NCI-H345 (cell line): ENCODE measurements at regions not wholly inside any gene's neighbourhood (a gene's known extent, or its start where the extent isn't known, plus 50 kb on each side); places are given as distances from the start of the nearest gene placed in this dataset.

Experiments used
- DNase-seq: peaks from one replicate; lab custom pipeline; 2025; lab: John Stamatoyannopoulos, UW

DNA sequence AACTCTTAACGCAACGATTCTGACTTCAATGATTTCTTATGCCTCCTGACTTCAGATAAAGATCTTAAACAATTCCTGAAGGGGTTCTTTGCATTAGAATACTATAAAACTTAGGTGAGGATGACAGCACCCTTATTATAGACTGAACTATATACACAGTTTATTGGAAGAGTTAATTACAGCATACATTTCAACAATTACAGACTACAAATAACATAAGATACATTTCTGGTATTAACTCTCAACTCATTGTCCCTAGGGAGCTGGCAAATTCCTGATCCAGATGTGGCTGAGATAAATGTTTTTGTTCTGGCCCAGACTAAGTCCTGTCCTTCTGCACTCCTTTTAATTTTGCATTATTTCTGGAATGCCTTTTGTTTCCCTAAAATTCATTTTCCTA is 155.5 kb upstream of the TMC3 start:
- DNase-seq = no peak

DNA sequence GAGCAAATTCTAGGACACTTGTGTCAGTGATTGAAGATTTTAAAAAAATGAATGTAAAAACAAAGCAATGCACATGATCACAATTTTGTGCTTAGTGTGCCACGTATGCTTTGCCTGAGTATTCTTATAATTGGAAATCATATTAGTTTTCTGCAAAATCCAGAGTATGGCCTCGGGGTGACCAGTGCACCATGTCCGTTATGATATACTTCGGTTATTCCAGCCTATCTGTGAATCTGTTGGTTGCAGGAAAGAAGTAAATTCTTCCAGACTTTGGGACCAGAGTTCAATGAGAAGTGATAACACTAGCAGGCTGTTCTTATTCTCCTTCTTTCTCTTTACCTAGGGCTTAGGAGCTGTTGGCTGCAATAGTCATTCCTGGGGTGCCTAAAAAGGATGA is 152.0 kb upstream of the TMC3 start:
- no peak for DNase-seq

DNA sequence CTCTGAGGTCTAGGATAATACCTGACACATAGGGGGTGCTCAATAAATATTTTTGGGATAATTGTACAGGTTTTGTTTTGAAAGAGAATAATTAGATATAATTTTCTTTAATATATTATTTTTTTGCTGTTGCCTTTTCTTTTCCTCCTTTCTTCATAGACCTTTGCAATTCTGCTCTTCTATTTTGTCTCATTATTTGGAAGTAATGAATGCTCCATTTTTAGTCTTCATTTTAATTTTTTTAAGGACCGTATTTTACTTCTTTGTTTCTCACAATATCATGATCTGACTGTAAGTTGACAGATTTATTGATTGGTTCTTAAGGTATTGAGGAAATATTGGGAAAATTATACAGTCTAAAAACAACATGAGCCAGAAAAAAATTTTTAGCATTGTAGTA is 150.5 kb upstream of the TMC3 start:
- DNase-seq = no peak

DNA sequence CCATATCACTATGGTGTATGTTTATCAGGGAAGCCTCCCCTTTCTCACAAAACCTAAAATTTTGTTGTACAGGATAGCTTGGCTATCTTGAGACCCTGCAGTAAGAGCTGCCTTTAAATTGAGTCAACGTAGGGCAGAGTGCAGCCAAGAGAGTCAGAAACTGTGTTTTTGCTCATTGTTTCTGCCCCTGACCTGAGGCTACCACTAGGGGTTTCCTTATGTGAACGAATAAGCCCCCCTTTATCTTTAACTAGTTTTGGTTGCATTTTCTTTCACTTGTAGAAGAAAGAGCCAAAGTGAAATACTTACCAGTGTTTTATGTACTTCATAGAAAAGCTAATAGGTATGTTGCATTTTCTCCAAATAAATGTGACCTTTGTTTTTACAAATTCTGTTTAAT is 149.9 kb upstream of the TMC3 start:
- no peak for DNase-seq

DNA sequence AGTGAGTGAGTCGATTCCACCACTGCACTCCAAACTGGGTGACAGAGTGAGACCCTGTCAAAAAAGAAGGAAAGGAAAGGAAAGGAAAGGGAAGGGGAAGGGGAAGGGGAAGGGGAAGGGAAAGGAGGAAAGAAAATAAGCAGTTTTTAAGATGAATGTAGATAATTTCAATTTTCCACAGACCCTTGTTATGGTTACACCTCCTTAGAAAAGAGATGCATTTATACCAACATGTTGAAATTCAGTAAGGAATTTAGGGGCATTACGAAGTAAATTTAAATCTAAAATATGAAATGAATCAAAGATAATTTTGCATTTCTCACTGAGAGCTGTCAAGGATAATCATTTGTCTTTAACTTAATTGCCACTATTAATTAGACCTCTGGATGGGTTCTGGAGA is 146.5 kb upstream of the TMC3 start:
- DNase-seq = no peak

DNA sequence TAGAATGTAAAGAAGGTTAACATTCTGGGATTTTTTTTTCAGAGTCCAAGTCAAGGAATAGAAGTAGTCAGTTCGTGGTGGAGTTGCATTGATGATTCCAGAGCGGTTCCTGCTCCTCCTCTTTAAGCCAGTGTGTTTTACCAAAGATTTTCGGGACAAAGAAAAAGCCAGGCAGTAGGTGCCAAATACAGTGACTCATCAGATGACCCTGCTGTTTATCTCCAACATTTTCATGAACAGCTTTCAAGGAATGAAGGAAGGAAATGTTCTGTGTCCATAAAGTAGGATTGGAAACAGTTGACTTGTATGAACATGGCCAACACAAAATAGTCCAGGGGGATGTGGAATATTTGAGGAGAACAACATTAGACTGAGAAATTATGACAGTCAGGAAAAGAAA is 142.4 kb upstream of the TMC3 start:
- no peak for DNase-seq

DNA sequence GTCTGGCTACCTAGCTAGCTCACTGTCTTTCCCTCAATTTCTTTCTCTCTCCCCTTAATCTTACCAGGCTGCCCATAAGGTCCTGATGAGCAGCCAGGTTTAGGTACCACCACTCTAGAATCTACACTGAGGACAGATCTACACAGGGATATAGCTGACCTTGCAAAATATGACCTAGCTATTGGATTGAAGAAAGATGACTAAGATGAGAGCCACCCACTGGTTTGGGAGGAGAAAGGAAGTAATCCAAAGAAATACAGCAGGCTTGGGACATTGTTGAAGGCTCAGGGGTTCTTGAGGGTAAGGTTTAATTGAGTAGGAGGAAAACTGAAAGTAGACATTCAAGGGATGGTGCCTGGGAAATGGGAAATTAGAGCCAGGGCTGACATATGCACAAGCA is 142.0 kb upstream of the TMC3 start:
- DNase-seq = no peak

DNA sequence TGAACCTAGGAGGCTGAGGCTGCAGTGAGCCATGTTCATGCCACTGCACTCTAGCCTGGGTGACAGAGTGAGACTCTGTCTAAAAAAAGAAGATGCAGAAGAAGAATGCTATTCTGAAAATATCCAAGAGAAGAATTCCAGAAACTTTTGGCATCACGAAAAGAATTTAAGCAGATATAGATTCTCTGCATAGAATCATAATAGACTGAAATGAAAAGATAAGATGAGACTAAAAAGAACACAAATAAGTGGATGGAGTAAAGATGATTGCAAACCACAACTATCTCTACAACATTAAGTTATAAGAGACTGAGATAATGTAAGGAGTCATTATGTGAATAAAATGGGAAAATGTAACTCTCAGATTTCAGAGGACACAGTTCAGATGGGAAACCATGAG is 140.7 kb upstream of the TMC3 start:
- DNase-seq = no peak

DNA sequence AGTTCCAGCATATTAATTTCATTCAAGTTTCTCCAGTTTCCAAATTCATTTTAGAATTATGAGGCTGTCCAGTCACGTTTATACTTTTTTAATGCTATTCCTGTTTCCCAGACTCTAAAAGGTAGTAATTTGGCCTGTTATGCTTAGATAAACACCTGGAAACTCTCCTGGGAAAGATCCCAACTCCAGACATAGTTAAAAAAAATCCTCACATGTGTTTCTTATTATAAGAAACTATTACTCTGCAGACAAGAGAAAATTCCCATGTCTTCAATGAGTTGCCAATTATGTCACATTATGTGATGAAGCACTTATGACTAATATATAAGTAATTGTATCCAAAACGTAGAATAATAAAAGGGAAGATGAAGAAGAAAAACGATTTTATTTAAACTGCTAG is 137.1 kb upstream of the TMC3 start:
- DNase-seq = no peak

DNA sequence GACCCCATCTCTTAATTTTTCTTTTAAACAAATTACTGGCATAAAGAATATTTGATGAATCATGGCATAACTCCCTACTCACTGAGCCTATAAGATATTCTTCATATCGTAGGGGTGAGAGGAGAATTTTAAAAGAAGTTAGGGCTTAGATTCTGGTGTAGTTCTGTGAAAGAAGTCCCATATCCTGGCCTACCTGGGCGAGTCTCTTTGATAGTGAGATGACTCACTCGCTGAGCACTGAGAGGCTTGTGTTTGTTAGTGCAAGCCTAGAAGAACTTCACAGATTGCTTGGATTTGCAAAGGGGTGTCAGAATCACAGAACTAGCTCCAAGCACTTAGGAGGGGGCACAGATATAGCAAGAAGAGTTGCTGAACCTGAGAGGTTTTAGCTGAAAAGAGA is 133.8 kb upstream of the TMC3 start:
- no peak for DNase-seq

DNA sequence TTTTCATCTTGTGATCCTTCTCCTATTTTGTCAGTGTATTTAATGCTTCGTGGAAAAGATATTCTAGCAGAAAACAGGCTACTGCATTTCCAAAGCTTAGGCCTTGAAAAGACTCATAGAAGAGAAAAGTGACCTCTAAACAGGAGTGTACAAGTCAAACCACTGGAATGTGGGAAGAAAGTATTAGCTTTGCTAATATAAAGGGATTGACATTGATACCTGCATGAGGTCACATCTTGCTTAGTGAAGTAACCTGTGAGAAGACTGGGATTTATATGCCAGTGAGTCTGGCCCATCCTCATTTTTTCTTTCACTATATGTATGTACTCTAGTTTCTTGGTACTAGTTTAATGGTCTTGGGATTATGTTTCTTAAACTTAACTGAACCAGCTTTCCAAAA is 132.9 kb upstream of the TMC3 start:
- no peak for DNase-seq

DNA sequence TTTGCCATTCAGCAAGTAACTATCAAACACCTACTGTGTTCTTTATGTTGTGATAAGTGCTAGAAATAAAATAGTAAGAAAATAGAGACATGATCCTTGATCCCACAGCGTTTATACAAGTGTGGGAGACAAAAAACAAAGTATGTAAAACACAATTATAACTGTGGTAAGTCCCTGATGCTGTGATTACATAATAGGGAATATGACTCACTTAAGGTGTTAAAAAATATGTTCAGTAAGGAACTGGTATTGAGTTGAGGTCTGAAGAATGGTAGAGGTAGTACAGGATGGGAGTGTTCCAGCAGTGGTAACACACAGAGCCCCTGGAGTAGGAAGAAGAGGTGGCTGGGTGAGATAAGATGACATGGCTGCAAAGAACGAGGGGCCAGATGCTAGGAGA is 132.1 kb upstream of the TMC3 start:
- no peak for DNase-seq

DNA sequence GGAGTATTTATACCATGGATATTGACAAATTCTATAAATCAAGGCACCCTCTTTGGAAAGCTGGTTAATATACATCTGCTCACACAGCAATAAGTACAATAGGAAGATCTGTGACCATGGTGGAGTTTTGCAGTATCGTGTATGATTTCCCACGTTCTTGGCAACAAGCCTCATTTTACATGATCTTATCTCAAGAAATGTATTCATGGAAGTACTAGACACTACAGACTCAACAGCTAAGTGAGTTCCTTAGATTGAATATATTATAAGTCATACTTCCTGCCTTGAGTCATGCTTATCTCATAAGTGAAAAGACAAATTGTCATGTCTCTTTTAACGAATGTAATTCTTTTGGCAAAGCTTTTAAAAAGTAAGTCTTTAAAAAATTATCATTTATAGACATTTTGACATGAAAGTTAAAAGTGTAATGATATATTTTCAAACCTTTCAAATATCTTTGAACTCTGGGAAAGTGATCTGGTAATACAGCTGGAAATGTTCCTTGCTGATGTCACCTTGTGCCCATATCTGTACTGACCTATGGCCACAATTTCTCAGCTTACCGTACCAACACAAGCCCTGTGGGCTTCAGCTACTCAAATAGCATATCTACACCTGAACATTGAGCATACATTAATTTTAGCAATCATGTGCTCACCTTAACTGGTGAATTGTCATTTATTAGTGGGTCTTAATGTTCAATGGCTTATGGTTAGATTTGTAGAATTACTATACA is 130.3 kb upstream of the TMC3 start:
- DNase-seq = no peak

DNA sequence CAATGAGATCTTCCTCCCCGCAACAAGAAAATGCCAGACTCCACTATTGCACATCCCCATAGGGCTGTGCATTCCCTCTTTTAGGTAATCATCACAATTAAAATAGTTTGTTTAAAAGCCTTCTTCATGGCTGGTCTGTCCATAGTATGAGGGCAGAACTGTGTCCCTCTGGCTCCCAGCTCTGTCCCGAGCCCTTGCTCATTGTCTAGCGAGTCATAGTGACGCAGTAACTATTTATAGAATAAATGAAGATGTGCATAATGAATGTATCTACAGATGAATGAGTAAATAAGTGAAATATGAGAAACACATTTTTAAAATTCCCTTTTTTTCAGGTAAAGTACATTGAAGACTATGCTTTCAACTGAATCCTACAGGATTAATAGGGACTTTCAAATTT is 128.4 kb upstream of the TMC3 start:
- DNase-seq = no peak

DNA sequence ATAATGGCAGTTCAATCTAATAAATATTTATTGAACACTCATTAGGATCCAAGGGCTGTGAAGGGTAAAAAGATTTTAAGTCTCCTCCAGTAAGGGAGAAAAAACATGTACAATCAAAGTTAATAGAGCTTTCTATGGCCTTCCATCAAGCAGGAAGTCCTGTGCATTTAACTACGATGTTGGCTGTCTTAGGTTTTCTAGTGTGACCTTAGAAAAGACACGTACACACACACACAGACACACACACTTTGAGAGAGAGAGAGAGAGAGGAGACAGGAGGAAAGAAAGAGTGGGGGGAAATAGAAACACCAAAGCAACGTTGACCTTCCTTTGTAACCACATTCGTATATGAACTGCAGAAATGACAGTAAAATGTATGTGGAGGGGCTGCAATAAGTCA is 126.1 kb upstream of the TMC3 start:
- DNase-seq = no peak

DNA sequence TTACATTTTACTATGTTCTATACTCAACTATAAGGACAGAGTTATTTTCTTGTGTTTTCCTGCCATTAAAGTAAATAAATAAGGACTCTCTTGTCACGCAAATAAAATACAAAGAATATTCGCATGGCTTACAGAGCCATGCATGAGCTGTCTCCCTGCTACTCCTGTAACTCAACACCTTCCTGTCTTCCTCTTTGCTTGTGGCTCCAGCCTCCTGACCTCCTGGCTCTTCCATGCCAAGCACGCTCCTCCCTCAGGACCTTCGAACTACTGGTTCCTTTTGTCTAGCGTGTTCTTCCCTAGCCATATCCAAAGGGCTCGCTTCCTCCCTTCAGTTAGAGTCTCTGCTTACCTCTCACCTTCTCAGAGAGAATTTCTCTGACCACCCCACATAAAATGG is 124.3 kb upstream of the TMC3 start:
- DNase-seq = no peak

DNA sequence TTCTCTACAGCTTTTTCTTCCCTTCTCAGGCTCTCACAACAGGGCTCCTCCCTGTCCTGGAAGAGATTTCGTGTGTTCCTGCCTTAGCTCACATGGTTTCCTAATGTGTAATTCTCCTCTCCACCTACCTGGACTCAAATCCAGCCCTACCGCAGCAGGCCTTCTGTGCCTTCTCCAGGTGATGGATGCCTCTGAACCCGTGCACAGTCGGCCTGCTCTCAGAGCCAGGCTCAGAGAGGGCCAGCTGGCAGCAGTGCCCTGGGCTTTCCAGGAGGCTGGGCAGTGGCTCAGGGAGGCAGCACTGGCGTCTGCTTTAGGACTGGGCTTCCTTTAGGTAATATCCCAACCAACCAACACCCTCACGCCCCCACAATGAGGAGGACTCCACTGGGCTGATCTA is 123.2 kb upstream of the TMC3 start:
- no peak for DNase-seq

DNA sequence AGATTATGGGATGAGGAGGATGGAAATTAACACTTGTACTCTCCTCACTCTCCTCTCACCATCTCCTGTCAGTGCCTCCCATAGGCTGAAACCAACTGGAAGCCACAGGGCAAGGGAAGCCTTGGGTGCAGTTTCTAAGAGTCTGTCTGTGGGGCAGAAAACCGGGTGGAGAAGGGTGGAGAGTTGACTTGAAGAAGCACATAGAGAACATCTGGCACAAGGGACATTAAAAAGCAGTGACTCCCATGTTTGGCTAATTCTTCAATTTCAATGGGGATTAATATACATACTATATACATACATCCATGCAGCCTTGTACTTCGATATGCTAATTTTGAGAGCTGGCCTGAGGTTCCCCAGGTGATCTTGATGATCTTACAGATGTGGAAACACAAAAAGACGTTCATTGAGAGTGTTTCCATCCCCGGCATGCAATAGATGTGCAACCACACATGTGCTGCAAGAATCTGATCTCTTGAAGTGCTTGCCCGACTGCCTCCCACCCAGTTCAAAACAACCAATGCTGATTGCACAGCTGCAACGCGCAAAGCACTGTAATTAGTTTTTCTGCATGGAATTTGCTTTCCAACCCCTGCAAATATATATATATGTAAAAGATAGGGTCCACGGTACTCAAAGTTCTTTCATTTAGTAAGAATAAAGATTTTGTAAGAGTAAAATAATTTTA is 121.9 kb upstream of the TMC3 start:
- DNase-seq = no peak

DNA sequence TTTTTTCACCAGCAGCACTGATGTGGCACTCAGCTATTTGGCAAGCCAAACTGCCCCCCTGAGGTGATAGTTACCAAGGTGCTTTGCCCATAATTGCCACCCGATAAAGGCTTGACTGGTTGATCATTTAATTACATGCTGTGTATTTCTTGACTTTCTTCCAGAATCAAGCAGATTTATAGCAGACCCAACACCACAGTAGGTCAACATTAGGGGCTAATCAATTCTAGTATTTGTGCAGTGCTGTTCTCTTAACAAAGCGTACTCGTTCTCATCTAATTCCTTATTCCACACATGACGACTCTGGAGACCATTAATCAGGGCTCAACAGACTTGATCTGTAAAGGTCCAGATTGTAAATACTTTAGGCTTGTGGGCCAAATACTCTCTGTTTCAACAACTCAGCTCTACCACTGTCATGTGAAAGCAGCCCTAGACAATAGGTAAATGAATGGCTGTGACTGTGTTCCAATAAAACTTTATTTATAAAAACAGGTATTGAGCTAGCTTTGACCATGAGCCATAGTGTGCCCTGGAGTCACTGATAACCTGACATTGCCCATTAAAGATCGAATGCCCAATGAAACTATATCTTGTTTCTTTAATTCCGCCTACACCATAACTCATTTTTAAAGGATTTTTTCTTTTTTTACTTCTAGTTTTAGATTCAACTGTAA is 119.1 kb upstream of the TMC3 start:
- no peak for DNase-seq

DNA sequence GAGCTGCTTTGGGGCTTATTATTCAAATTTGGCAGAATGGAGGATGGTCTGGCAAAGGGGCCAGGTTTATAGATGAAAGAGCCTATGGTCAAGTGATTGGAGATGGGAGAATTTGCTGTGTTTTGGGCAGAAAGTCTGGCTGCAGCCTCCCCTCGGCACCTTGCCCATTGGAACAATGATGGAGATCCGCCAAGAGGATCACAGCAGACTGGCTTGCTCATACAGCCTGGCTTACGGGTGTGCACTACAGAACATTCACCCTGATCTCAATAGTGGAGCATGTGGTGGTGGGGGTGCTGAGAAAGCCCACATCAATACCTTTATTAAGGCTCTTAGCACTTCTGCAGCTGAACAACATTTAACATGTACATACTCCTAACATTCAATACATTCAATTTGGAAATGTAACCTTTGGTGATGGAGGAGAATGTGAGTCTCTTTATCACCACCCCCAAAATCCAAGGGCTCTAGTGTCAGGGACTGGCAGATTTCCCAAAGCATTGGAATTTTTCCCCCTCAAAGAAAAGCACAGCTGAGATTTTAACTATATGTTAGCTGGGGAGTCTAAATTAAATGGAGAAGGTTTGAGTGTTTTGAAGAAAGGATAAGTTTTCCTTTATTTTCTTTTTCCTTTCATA is 118.4 kb upstream of the TMC3 start:
- no peak for DNase-seq

DNA sequence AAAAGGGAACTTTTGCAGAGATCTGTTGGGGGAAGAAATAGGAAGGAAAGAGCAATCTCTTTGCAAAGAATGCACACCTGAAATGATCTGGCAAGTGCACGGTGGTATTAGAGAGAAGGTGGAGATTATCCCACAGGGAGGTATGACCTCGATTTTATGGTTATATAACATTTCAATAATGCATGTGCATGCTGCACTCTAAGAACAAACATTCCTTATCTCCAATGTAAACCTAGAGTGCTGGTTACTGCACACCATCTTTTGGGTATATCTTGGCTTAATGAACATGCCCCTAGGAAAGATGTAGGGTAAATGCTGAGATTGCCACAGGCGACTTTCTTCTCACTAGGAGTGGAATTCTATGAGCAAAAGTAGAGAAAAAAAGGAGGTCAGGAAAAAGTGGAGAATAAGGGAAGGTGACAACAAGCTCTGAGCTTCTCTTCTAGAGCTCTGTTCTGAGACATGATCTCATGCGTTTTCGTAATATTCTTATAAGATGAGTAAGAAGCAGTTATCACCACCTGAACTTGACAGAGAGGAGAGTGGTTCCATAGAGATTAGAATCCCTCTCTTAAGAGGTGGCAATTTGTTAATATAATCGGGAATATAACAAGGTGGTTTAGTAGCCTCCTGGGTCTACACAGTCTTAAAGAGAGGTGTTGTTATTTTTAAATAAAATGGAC is 117.5 kb upstream of the TMC3 start:
- no peak for DNase-seq

DNA sequence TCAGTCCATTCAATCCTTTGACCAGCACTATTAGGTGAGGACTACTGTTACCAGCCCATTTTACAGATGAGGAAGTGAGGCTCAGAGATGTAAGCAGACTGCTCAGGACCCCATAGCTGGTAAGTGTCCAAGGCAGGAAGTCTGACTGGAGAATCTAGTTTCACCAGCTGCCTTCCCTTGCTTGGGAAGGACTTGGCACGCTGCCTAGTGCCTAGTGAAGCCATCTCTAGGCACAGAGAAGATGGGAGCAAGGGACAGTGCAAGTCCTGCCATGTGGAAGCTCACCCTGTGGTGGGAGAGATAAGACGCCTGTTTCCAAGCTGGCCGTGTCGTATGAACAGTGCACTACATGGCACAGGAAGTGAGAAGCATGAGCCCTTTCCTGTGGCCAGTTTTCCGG is 111.8 kb upstream of the TMC3 start:
- no peak for DNase-seq
